H1 (cell line): ENCODE measurements at regions not wholly inside any gene's neighbourhood (a gene's known extent, or its start where the extent isn't known, plus 50 kb on each side); places are given as distances from the start of the nearest gene placed in this dataset.

Experiments
- CTCF ChIA-PET: fragments of 300-600 bp; sonication (Branson Sonifier 250); formaldehyde crosslinking; loops from one replicate; lab custom pipeline; 2021; ENCODE audit not compliant: partially characterized antibody; lab: Charles Lee
- POLR2A ChIA-PET: fragments of 300-600 bp; sonication (Branson Sonifier 250); formaldehyde crosslinking; loops from one replicate; lab custom pipeline; 2021; ENCODE audit warnings: inconsistent platforms; ENCODE audit not compliant: partially characterized antibody; lab: Charles Lee
- DNase-seq, 2 experiments: peaks; one replicate each; pipeline versions ENCODE4 v3.0.0 to v3.0.0-alpha.2; 2010 to 2022; ENCODE audit warnings: low spot score in 2 of 2, low read depth in 1 of 2, mixed read lengths in 1 of 2
- FAIRE-seq: peaks from 2 replicates; lab custom pipeline; 2011; peaks lifted over from hg19 to GRCh38; lab: Jason Lieb, UNC
- H2AFZ ChIP-seq: 2 replicates; pipeline ENCODE4 v1.8.1; 2012; ENCODE audit warnings: low read length, inconsistent platforms
- H2AK5ac ChIP-seq: 2 replicates; pipeline ENCODE4 v1.6.1; 2013; ENCODE audit warnings: low read depth, low read length
- H2BK120ac ChIP-seq: replicated peaks from 2 replicates; pipeline ENCODE3; 2013; ENCODE audit warnings: low read depth, low read length, inconsistent platforms
- H2BK12ac ChIP-seq: 2 replicates; pipeline ENCODE4 v1.6.1; 2013; ENCODE audit warnings: low read depth, low read length
- H2BK15ac ChIP-seq: 2 replicates; pipeline ENCODE4 v1.6.1; 2013; ENCODE audit warnings: low read length
- H2BK20ac ChIP-seq: 2 replicates; pipeline ENCODE4 v1.6.1; 2013; ENCODE audit warnings: low read length
- H2BK5ac ChIP-seq: 2 replicates; pipeline ENCODE4 v1.6.1; 2013; ENCODE audit warnings: low read depth, low read length
- H3K14ac ChIP-seq: 2 replicates; pipeline ENCODE4 v1.6.1; 2013; ENCODE audit warnings: inconsistent platforms; ENCODE audit not compliant: insufficient read length
- H3K18ac ChIP-seq: 2 replicates; pipeline ENCODE4 v1.6.1; 2013; ENCODE audit warnings: low read length; ENCODE audit errors: extremely low read depth
- H3K23ac ChIP-seq: 2 replicates; pipeline ENCODE4 v1.6.1; 2013; ENCODE audit warnings: inconsistent platforms; ENCODE audit not compliant: insufficient read length
- H3K23me2 ChIP-seq: 2 replicates; pipeline ENCODE4 v1.6.1; 2013; ENCODE audit warnings: low read depth, low read length
- H3K27ac ChIP-seq: 2 replicates; pipeline ENCODE4 v1.6.1; 2011; ENCODE audit warnings: low read depth, low read length, inconsistent platforms
- H3K27me3 ChIP-seq, 4 experiments: replicated peaks in 1 of 4; 1 replicate in 1 of 4; 2 replicates in 3 of 4; pipeline versions ENCODE4 v1.6.1 to v1.8.1; 2011 to 2013; ENCODE audit warnings: low read length in 3 of 4, mild to moderate bottlenecking in 3 of 4, inconsistent platforms in 2 of 4, mixed read lengths in 2 of 4, moderate library complexity in 1 of 4; ENCODE audit not compliant: control insufficient read depth in 3 of 4, insufficient read depth in 3 of 4; ENCODE audit errors: extremely low read depth in 1 of 4
- H3K36me3 ChIP-seq, 4 experiments: 2 replicates each; pipeline versions ENCODE4 v1.6.1 to v1.8.1; 2011 to 2013; ENCODE audit warnings: mild to moderate bottlenecking in 4 of 4, low read length in 3 of 4, moderate library complexity in 2 of 4, control low read depth in 1 of 4, inconsistent platforms in 1 of 4; ENCODE audit not compliant: insufficient read depth in 4 of 4, control insufficient read depth in 2 of 4
- H3K4ac ChIP-seq: replicated peaks from 2 replicates; pipeline ENCODE3; 2013; ENCODE audit warnings: low read length, low read depth, mixed read lengths, inconsistent platforms; ENCODE audit not compliant: insufficient read length
- H3K4me1 ChIP-seq, 4 experiments: replicated peaks in 1 of 4; 1 replicate in 1 of 4; 2 replicates in 3 of 4; pipeline versions ENCODE4 v1.6.1 to v1.8.1; 2011 to 2013; ENCODE audit warnings: low read length in 3 of 4, inconsistent platforms in 2 of 4, mixed read lengths in 1 of 4; ENCODE audit not compliant: insufficient read depth in 4 of 4, control insufficient read depth in 3 of 4
- H3K4me2 ChIP-seq, 2 experiments: 2 replicates each; pipeline versions ENCODE4 v1.6.1 to v1.8.1; 2011 to 2013; ENCODE audit warnings: low read depth in 2 of 2, low read length in 2 of 2, control low read depth in 1 of 2, inconsistent platforms in 1 of 2, mild to moderate bottlenecking in 1 of 2; ENCODE audit not compliant: insufficient read depth in 1 of 2
- H3K4me3 ChIP-seq, 4 experiments: fragments of 200-600, 300-600 bp in 1 of 4; sonication (generic), shearing (Covaris generic), sonication (Bioruptor Twin) in 1 of 4; 2 replicates each; pipeline versions ENCODE4 v1.5.1 to v1.8.1; 2011 to 2016; ENCODE audit warnings: low read length in 4 of 4, low read depth in 3 of 4, control low read depth in 2 of 4, inconsistent platforms in 2 of 4, mild to moderate bottlenecking in 2 of 4, mixed read lengths in 1 of 4, moderate library complexity in 1 of 4; ENCODE audit not compliant: insufficient read depth in 2 of 4; ENCODE audit errors: extremely low read depth in 1 of 4
- H3K56ac ChIP-seq: replicated peaks from 2 replicates; pipeline ENCODE3; 2013; ENCODE audit warnings: low read depth, mild to moderate bottlenecking, mixed read lengths, low read length, inconsistent platforms; ENCODE audit not compliant: insufficient read length
- H3K79me1 ChIP-seq: 2 replicates; pipeline ENCODE4 v1.6.1; 2013; ENCODE audit warnings: low read depth, low read length, control low read depth
- H3K79me2 ChIP-seq, 2 experiments: 2 replicates each; pipeline versions ENCODE4 v1.6.1 to v1.8.1; 2012 to 2013; ENCODE audit warnings: low read length in 2 of 2, mild to moderate bottlenecking in 2 of 2, inconsistent platforms in 1 of 2; ENCODE audit not compliant: insufficient read depth in 2 of 2, control insufficient read depth in 1 of 2
- H3K9ac ChIP-seq, 4 experiments: replicated peaks in 1 of 4; 1 replicate in 1 of 4; 2 replicates in 3 of 4; pipeline versions ENCODE4 v1.6.1 to v1.8.1; 2011 to 2013; ENCODE audit warnings: low read depth in 3 of 4, low read length in 3 of 4, control low read depth in 2 of 4, mild to moderate bottlenecking in 2 of 4, moderate library complexity in 2 of 4, inconsistent platforms in 1 of 4; ENCODE audit errors: extremely low read depth in 1 of 4
- H3K9me3 ChIP-seq, 2 experiments: 2 replicates each; pipeline versions ENCODE4 v1.6.1 to v1.8.1; 2012 to 2013; ENCODE audit warnings: mild to moderate bottlenecking in 2 of 2, moderate library complexity in 2 of 2, control low read depth in 1 of 2, inconsistent platforms in 1 of 2, low read depth in 1 of 2, low read length in 1 of 2, mixed read lengths in 1 of 2; ENCODE audit not compliant: insufficient read depth in 2 of 2
- H4K20me1 ChIP-seq, 2 experiments: replicated peaks in 1 of 2; 2 replicates each; pipeline versions ENCODE3 to v1.8.1; 2011 to 2013; ENCODE audit warnings: inconsistent platforms in 2 of 2, low read length in 2 of 2, mild to moderate bottlenecking in 1 of 2; ENCODE audit not compliant: insufficient read depth in 2 of 2, control insufficient read depth in 1 of 2
- H4K5ac ChIP-seq: 2 replicates; pipeline ENCODE4 v1.6.1; 2013; ENCODE audit warnings: low read length, low read depth, mixed read lengths, inconsistent platforms; ENCODE audit not compliant: insufficient read length
- H4K8ac ChIP-seq: 2 replicates; pipeline ENCODE4 v1.8.0; 2013; ENCODE audit warnings: mild to moderate bottlenecking, moderate library complexity, low read length, inconsistent platforms; ENCODE audit not compliant: insufficient read depth; ENCODE audit errors: extremely low read depth
- H4K91ac ChIP-seq: replicated peaks from 2 replicates; pipeline ENCODE3; 2013; ENCODE audit warnings: low read length, mixed read lengths, inconsistent platforms; ENCODE audit not compliant: insufficient read length
- ATF3 ChIP-seq: IDR thresholded peaks from 2 replicates; pipeline ENCODE4 v1.6.1; 2011; ENCODE audit warnings: low read depth, mild to moderate bottlenecking, low read length; ENCODE audit not compliant: insufficient read depth
- BCL11A ChIP-seq, 2 experiments: IDR thresholded peaks; one replicate each; pipeline ENCODE4 v1.6.1; 2011; ENCODE audit warnings: low read depth in 2 of 2, low read length in 2 of 2, mild to moderate bottlenecking in 2 of 2
- BRCA1 ChIP-seq: IDR thresholded peaks from 2 replicates; pipeline ENCODE4 v1.6.1; 2012; ENCODE audit warnings: low read depth, low read length, improper control_type of control experiment
- CREB1 ChIP-seq: IDR thresholded peaks from 2 replicates; pipeline ENCODE4 v1.6.1; 2012; ENCODE audit warnings: inconsistent platforms
- EZH2 ChIP-seq: fragments of 200-600 bp; sonication (generic); IDR thresholded peaks from 2 replicates; pipeline ENCODE4 v1.7.1; 2012; ENCODE audit warnings: low read depth, mild to moderate bottlenecking, moderate library complexity, low read length, inconsistent platforms; ENCODE audit not compliant: severe bottlenecking
- HDAC2 ChIP-seq, 2 experiments: fragments of 300-600 bp in 1 of 2; sonication (generic) in 1 of 2; IDR thresholded peaks; 2 replicates each; pipeline ENCODE4 v1.6.1; 2011 to 2012; ENCODE audit warnings: low read depth in 2 of 2, low read length in 2 of 2, mild to moderate bottlenecking in 2 of 2, moderate library complexity in 2 of 2, borderline replicate concordance in 1 of 2, inconsistent platforms in 1 of 2
- MAFK ChIP-seq: IDR thresholded peaks from 2 replicates; pipeline ENCODE4 v1.6.1; 2012; ENCODE audit warnings: low read depth, mild to moderate bottlenecking, improper control_type of control experiment, low read length
- SIN3A ChIP-seq, 2 experiments: IDR thresholded peaks in 1 of 2; conservative IDR thresholded peaks in 1 of 2; 2 replicates each; pipeline ENCODE4 v1.6.1; 2011 to 2012; ENCODE audit warnings: low read length in 2 of 2, improper control_type of control experiment in 1 of 2, low read depth in 1 of 2, mild to moderate bottlenecking in 1 of 2
- SP4 ChIP-seq: IDR thresholded peaks from 2 replicates; pipeline ENCODE4 v1.6.1; 2012; ENCODE audit warnings: low read length, inconsistent platforms
- TAF7 ChIP-seq: optimal IDR thresholded peaks from 2 replicates; pipeline ENCODE3; 2011; ENCODE audit warnings: low read depth, mild to moderate bottlenecking, inconsistent platforms, low read length, moderate library complexity, borderline replicate concordance
- ZNF274 ChIP-seq: IDR thresholded peaks from 2 replicates; pipeline ENCODE4 v1.7.0; 2012; ENCODE audit warnings: low read length, borderline replicate concordance; ENCODE audit errors: extremely low read depth
- WGBS, 2 experiments: shearing (Covaris generic) in 1 of 2; methylation state at CpG; one replicate each; pipeline versions ENCODE4 v1.1.6 to v1.1.7; 2013 to 2015; ENCODE audit warnings: low lambda C conversion rate in 2 of 2, mixed read lengths in 2 of 2, inconsistent platforms in 1 of 2, low coverage in 1 of 2, missing lambda C conversion rate in 1 of 2; ENCODE audit not compliant: insufficient replicate concordance in 2 of 2, insufficient coverage in 1 of 2, insufficient read length in 1 of 2; ENCODE audit errors: extremely low coverage in 1 of 2, missing lambda C conversion rate in 1 of 2; 5-methylcytosine and 5-hydroxymethylcytosine counted together

GRCh38 chr16:56120447-56121155, 70.7 kb upstream of the GNAO1 start:
- no peak overlapping the region; a peak in 1 of 7 replicates for H3K9ac ChIP-seq
- 79% methylated on average over 3 of the region's 3 CpGs; no CpG with 5 or more reads in 1 of the 2 experiments for WGBS, 2 experiments
- H3K23ac ChIP-seq = no peak overlapping the region
- no peak overlapping the region for H3K4ac ChIP-seq
- no peak overlapping the region for H3K4me2 ChIP-seq
- H4K20me1 ChIP-seq = no peaks in the 10 kb centered on the region
- H4K8ac ChIP-seq = no peak overlapping the region
- H3K27ac ChIP-seq = no peak overlapping the region
- no peak overlapping the region for H4K91ac ChIP-seq
- H3K18ac ChIP-seq = no peak overlapping the region
- H3K14ac ChIP-seq = no peak overlapping the region
- no peaks in the 10 kb centered on the region for H3K9me3 ChIP-seq
- H2BK20ac ChIP-seq = no peak overlapping the region
- no peaks in the 10 kb centered on the region for H3K36me3 ChIP-seq
- no peaks in the 10 kb centered on the region for H3K79me1 ChIP-seq
- POLR2A ChIA-PET = no interaction called here
- H3K79me2 ChIP-seq = no peaks in the 10 kb centered on the region
- no peak overlapping the region for H3K56ac ChIP-seq
- no peak overlapping the region for H2BK15ac ChIP-seq
- H2AFZ ChIP-seq = no peak overlapping the region
- no peak for DNase-seq
- H2BK120ac ChIP-seq = no peak overlapping the region
- TF ChIP-seq MAFK (no peak), ZNF274 (no peak), SIN3A (conservative IDR thresholded peaks at IDR 0.05 in 1 of 2, IDR thresholded peaks at IDR 0.05 in 1 of 2; ENCODE audit: low read depth in 1 of 2, low read length in 2 of 2) (no peak), SP4 (no peak), BRCA1 (no peak), CREB1 (no peak), TAF7 (no peak), BCL11A (IDR thresholded peaks at IDR 0.05; ENCODE audit: low read depth in 2 of 2, low read length in 2 of 2) (no peak), ATF3 (no peak), HDAC2 (IDR thresholded peaks at IDR 0.05; ENCODE audit: borderline replicate concordance in 1 of 2, low read depth in 2 of 2, low read length in 2 of 2) (no peak), EZH2 (no peak)
- no peaks in the 10 kb centered on the region for H3K27me3 ChIP-seq
- no peak for FAIRE-seq
- CTCF ChIA-PET = no interaction called here
- peaks cover 2 to 10% (median 4%) of the 10 kb centered on the region in 4 experiments; a peak in 6 of 7 replicates for H3K4me1 ChIP-seq
- H3K23me2 ChIP-seq = 0 out of 2 replicates have a peak, but pooled peaks cover 1% of the 10 kb centered on the region
- H2BK12ac ChIP-seq = no peak overlapping the region
- H3K4me3 ChIP-seq = no peak overlapping the region
- no peak overlapping the region for H2BK5ac ChIP-seq
- no peak overlapping the region for H4K5ac ChIP-seq
- no peak overlapping the region for H2AK5ac ChIP-seq
